Neuronal stem cell (in vitro differentiated cells): ENCODE measurements at regions not wholly inside any gene's neighbourhood (a gene's known extent, or its start where the extent isn't known, plus 50 kb on each side); places are given as distances from the start of the nearest gene placed in this dataset.

Experiments
- DNase-seq: peaks from one replicate; pipeline ENCODE4 v3.0.0-alpha.2; 2013; ENCODE audit warnings: low spot score
- H2AFZ ChIP-seq: one replicate; pipeline ENCODE4 v1.6.1; 2013; ENCODE audit warnings: mild to moderate bottlenecking, low read length, inconsistent platforms
- H2AK5ac ChIP-seq: 2 replicates; pipeline ENCODE4 v1.6.1; 2013; ENCODE audit warnings: low read depth, mild to moderate bottlenecking, inconsistent platforms, low read length, moderate library complexity, mixed read lengths
- H2BK120ac ChIP-seq: 2 replicates; pipeline ENCODE4 v1.6.1; 2013; ENCODE audit warnings: low read depth, mild to moderate bottlenecking, inconsistent platforms, low read length, moderate library complexity, mixed read lengths
- H2BK12ac ChIP-seq: one replicate; pipeline ENCODE4 v1.6.1; 2013; ENCODE audit warnings: low read length, inconsistent platforms
- H2BK15ac ChIP-seq: 2 replicates; pipeline ENCODE4 v1.6.1; 2013; ENCODE audit warnings: mild to moderate bottlenecking, low read length, inconsistent platforms, mixed read lengths
- H2BK5ac ChIP-seq: one replicate; pipeline ENCODE4 v1.6.1; 2013; ENCODE audit warnings: inconsistent platforms, mild to moderate bottlenecking, low read length, moderate library complexity
- H3K14ac ChIP-seq: one replicate; pipeline ENCODE4 v1.6.1; 2013; ENCODE audit warnings: low read length, inconsistent platforms
- H3K18ac ChIP-seq: 2 replicates; pipeline ENCODE4 v1.6.1; 2013; ENCODE audit warnings: low read length, inconsistent platforms
- H3K23ac ChIP-seq: 2 replicates; pipeline ENCODE4 v1.6.1; 2013; ENCODE audit warnings: low read depth, mild to moderate bottlenecking, mixed read lengths, low read length, inconsistent platforms; ENCODE audit not compliant: poor library complexity
- H3K27ac ChIP-seq: replicated peaks from 3 replicates; pipeline ENCODE4 v1.5.1; 2013; ENCODE audit warnings: low read length, inconsistent platforms
- H3K27me3 ChIP-seq, 3 experiments: 2 replicates each; pipeline ENCODE4 v1.6.1; 2013; ENCODE audit warnings: low read length in 3 of 3, mild to moderate bottlenecking in 2 of 3, inconsistent platforms in 1 of 3, low read depth in 1 of 3, mixed read lengths in 1 of 3, moderate library complexity in 1 of 3; ENCODE audit not compliant: control insufficient read depth in 3 of 3, insufficient read depth in 3 of 3
- H3K36me3 ChIP-seq, 2 donors: replicated peaks in 1 of 2; 2 replicates each; pipeline ENCODE4 v1.6.1; 2013; ENCODE audit warnings: low read length in 2 of 2; ENCODE audit not compliant: control insufficient read depth in 2 of 2, insufficient read depth in 2 of 2
- H3K4ac ChIP-seq: 2 replicates; pipeline ENCODE4 v1.6.1; 2013; ENCODE audit warnings: inconsistent platforms, mild to moderate bottlenecking, low read length, moderate library complexity
- H3K4me1 ChIP-seq, 2 donors: 1 replicate in 1 of 2; 2 replicates in 1 of 2; pipeline ENCODE4 v1.6.1; 2013; ENCODE audit warnings: low read length in 2 of 2, low read depth in 1 of 2; ENCODE audit not compliant: control insufficient read depth in 2 of 2, insufficient read depth in 1 of 2
- H3K4me2 ChIP-seq: one replicate; pipeline ENCODE4 v1.6.1; 2013; ENCODE audit warnings: mild to moderate bottlenecking, low read length, inconsistent platforms; ENCODE audit not compliant: insufficient read depth, poor library complexity, severe bottlenecking
- H3K4me3 ChIP-seq, 2 donors: 2 replicates each; pipeline ENCODE4 v1.5.1; 2013; ENCODE audit warnings: low read length in 2 of 2, mild to moderate bottlenecking in 2 of 2, inconsistent platforms in 1 of 2, moderate library complexity in 1 of 2
- H3K79me1 ChIP-seq: one replicate; pipeline ENCODE4 v1.6.1; 2013; ENCODE audit warnings: low read depth, mild to moderate bottlenecking, inconsistent platforms, low read length, moderate library complexity
- H3K9ac ChIP-seq: one replicate; pipeline ENCODE4 v1.6.1; 2013; ENCODE audit warnings: mild to moderate bottlenecking, low read depth, low read length, inconsistent platforms; ENCODE audit not compliant: poor library complexity
- H3K9me3 ChIP-seq, 2 donors: replicated peaks in 1 of 2; 2 replicates each; pipeline versions ENCODE3 to v1.6.1; 2013; ENCODE audit warnings: low read length in 2 of 2, mild to moderate bottlenecking in 2 of 2, inconsistent platforms in 1 of 2, low read depth in 1 of 2, mixed read lengths in 1 of 2, moderate library complexity in 1 of 2; ENCODE audit not compliant: control insufficient read depth in 2 of 2, insufficient read depth in 1 of 2
- H4K8ac ChIP-seq: one replicate; pipeline ENCODE4 v1.6.1; 2013; ENCODE audit warnings: low read depth, mild to moderate bottlenecking, inconsistent platforms, low read length, moderate library complexity
- H4K91ac ChIP-seq: one replicate; pipeline ENCODE4 v1.6.1; 2013; ENCODE audit warnings: low read length, low read depth, mild to moderate bottlenecking, inconsistent platforms; ENCODE audit not compliant: poor library complexity
- WGBS, 2 donors: extraction: QIAGEN DNeasy Blood & Tissue Kit; methylation state at CpG; one replicate each; pipeline ENCODE4 v1.1.7; 2013; ENCODE audit warnings: missing lambda C conversion rate in 2 of 2, mixed read lengths in 1 of 2; ENCODE audit not compliant: insufficient read length in 2 of 2, insufficient replicate concordance in 1 of 2; ENCODE audit errors: extremely low coverage in 2 of 2; 5-methylcytosine and 5-hydroxymethylcytosine counted together

- Histone ChIP-seq H3K79me1 (no peaks in the 10 kb centered on the region), H3K4me1 (peaks cover 0 to 2% of the 10 kb centered on the region in 2 donors), H2BK12ac (no peak overlapping the region), H4K91ac (no peak overlapping the region), H3K9me3 (no peaks in the 10 kb centered on the region), H3K14ac (no peak overlapping the region), H4K8ac (no peak overlapping the region), H2BK120ac (no peak overlapping the region), H3K4ac (no peak overlapping the region), H2BK15ac (no peak overlapping the region), H3K4me2 (no peak overlapping the region), H3K23ac (no peak overlapping the region), H2BK5ac (no peak overlapping the region), H3K9ac (no peak overlapping the region), H2AK5ac (no peak overlapping the region), H2AFZ (no peak overlapping the region), H3K27ac (no peak overlapping the region), H3K18ac (no peak overlapping the region), H3K36me3 (no peaks in the 10 kb centered on the region), H3K27me3 (no peaks in the 10 kb centered on the region), H3K4me3 (no peak overlapping the region)
- DNase-seq, result no peak
- no CpG with 5 or more reads among the region's 2 CpGs for WGBS, 2 donors
These were observed 159.9 kb upstream of the MDFIC start for GRCh38 chr7:114761973-114762372.

GRCh38 chr7:114765331-114766040 lies 156.4 kb upstream of the MDFIC start:
- H3K27me3 ChIP-seq, result no peaks in the 10 kb centered on the region
- H3K23ac ChIP-seq, result no peak overlapping the region
- no peaks in the 10 kb centered on the region for H3K79me1 ChIP-seq
- no peak overlapping the region for H3K9ac ChIP-seq
- no peaks in the 10 kb centered on the region for H3K9me3 ChIP-seq
- no peak overlapping the region for H2BK5ac ChIP-seq
- no peak for DNase-seq
- no peaks in the 10 kb centered on the region for H3K36me3 ChIP-seq
- H3K4ac ChIP-seq, result no peak overlapping the region
- no peak overlapping the region for H4K91ac ChIP-seq
- H4K8ac ChIP-seq, result no peak overlapping the region
- H2BK12ac ChIP-seq, result no peak overlapping the region
- H3K4me1 ChIP-seq, result no peaks in the 10 kb centered on the region
- H3K18ac ChIP-seq, result no peak overlapping the region
- H2AFZ ChIP-seq, result no peak overlapping the region
- WGBS, 2 donors, result no CpG with 5 or more reads among the region's 2 CpGs
- H3K4me3 ChIP-seq, result no peak overlapping the region
- no peak overlapping the region for H2BK120ac ChIP-seq
- no peak overlapping the region for H3K27ac ChIP-seq
- no peak overlapping the region for H3K4me2 ChIP-seq
- no peak overlapping the region for H3K14ac ChIP-seq
- H2AK5ac ChIP-seq, result no peak overlapping the region
- no peak overlapping the region for H2BK15ac ChIP-seq

GRCh38 chr7:114766041-114766356 lies 155.9 kb upstream of the MDFIC start:
- Histone ChIP-seq H3K9me3 (no peaks in the 10 kb centered on the region), H2BK5ac (no peak overlapping the region), H3K4ac (no peak overlapping the region), H3K27me3 (no peaks in the 10 kb centered on the region), H3K4me1 (no peaks in the 10 kb centered on the region), H4K8ac (no peak overlapping the region), H3K14ac (no peak overlapping the region), H3K27ac (no peak overlapping the region), H3K4me3 (no peak overlapping the region), H3K18ac (no peak overlapping the region), H3K36me3 (no peaks in the 10 kb centered on the region), H2BK120ac (no peak overlapping the region), H2AFZ (no peak overlapping the region), H2BK12ac (no peak overlapping the region), H3K4me2 (no peak overlapping the region), H3K9ac (no peak overlapping the region), H3K79me1 (no peaks in the 10 kb centered on the region), H3K23ac (no peak overlapping the region), H4K91ac (no peak overlapping the region), H2AK5ac (no peak overlapping the region), H2BK15ac (no peak overlapping the region)
- no peak for DNase-seq
- no CpG with 5 or more reads among the region's 5 CpGs for WGBS, 2 donors

GRCh38 chr7:114777288-114777687 lies 144.6 kb upstream of the MDFIC start:
- H3K9ac ChIP-seq, result no peak overlapping the region
- H3K79me1 ChIP-seq, result no peaks in the 10 kb centered on the region
- H2AFZ ChIP-seq, result no peak overlapping the region
- no peak overlapping the region for H2BK5ac ChIP-seq
- H4K8ac ChIP-seq, result no peak overlapping the region
- no peak overlapping the region for H2BK15ac ChIP-seq
- H3K27me3 ChIP-seq, result no peaks in the 10 kb centered on the region
- no CpG with 5 or more reads among the region's 1 CpG for WGBS, 2 donors
- H3K4me2 ChIP-seq, result no peak overlapping the region
- no peak overlapping the region for H3K27ac ChIP-seq
- H2BK12ac ChIP-seq, result no peak overlapping the region
- H3K4me3 ChIP-seq, result no peak overlapping the region
- peaks cover 0 to 2% of the 10 kb centered on the region in 2 donors for H3K4me1 ChIP-seq
- H4K91ac ChIP-seq, result no peak overlapping the region
- no peak for DNase-seq
- H3K18ac ChIP-seq, result no peak overlapping the region
- no peak overlapping the region for H2AK5ac ChIP-seq
- H3K4ac ChIP-seq, result no peak overlapping the region
- no peaks in the 10 kb centered on the region for H3K9me3 ChIP-seq
- H2BK120ac ChIP-seq, result no peak overlapping the region
- H3K23ac ChIP-seq, result no peak overlapping the region
- H3K14ac ChIP-seq, result no peak overlapping the region
- H3K36me3 ChIP-seq, result no peaks in the 10 kb centered on the region
